ENCODE measurements at regions not wholly inside any gene's neighbourhood (a gene's known extent, or its start where the extent isn't known, plus 50 kb on each side); places are given as distances from the start of the nearest gene placed in this dataset.

GRCh38 chr12:97276661-97277429 lies 185.8 kb upstream of the RMST start:
- DNase-seq, result no peak

- DNase-seq, result no peak
Measured at GRCh38 chr12:97283297-97283696, 179.3 kb upstream of the RMST start.

GRCh38 chr12:97288531-97288930 lies 174.1 kb upstream of the RMST start:
- DNase-seq, result no peak

- no peak for DNase-seq
Measured at GRCh38 chr12:97292588-97292987, 170.0 kb upstream of the RMST start.

GRCh38 chr12:97293541-97293940 lies 169.1 kb upstream of the RMST start:
- DNase-seq, result no peak

GRCh38 chr12:97299847-97300246 lies 162.8 kb upstream of the RMST start:
- no peak for DNase-seq

- no peak for DNase-seq
Measured at GRCh38 chr12:97300431-97300830, 162.2 kb upstream of the RMST start.

GRCh38 chr12:97300891-97301290 lies 161.7 kb upstream of the RMST start:
- DNase-seq, result no peak

- no peak for DNase-seq
Measured at GRCh38 chr12:97301576-97301975, 161.0 kb upstream of the RMST start.

GRCh38 chr12:97305651-97306050 lies 157.0 kb upstream of the RMST start:
- DNase-seq, result peak; percentile 40

- DNase-seq, result no peak
Measured at GRCh38 chr12:97306147-97306546, 156.5 kb upstream of the RMST start.

- peak; percentile 39 for DNase-seq
Measured at GRCh38 chr12:97308576-97309198, 153.9 kb upstream of the RMST start.

GRCh38 chr12:97309921-97310320 lies 152.7 kb upstream of the RMST start:
- DNase-seq, result no peak

- DNase-seq, result no peak
Measured at GRCh38 chr12:97312570-97313135, 150.0 kb upstream of the RMST start.

GRCh38 chr12:97313471-97314190 lies 149.0 kb upstream of the RMST start:
- no peak for DNase-seq

- no peak for DNase-seq
Measured at GRCh38 chr12:97316321-97316720, 146.3 kb upstream of the RMST start.

- DNase-seq, result no peak
Measured at GRCh38 chr12:97321621-97322020, 141.0 kb upstream of the RMST start.

- no peak for DNase-seq
Measured at GRCh38 chr12:97322388-97322787, 140.2 kb upstream of the RMST start.

- DNase-seq, result no peak
Measured at GRCh38 chr12:97323154-97323553, 139.4 kb upstream of the RMST start.

- DNase-seq, result no peak
Measured at GRCh38 chr12:97324471-97324870, 138.1 kb upstream of the RMST start.

- no peak for DNase-seq
Measured at GRCh38 chr12:97335115-97335514, 127.5 kb upstream of the RMST start.

GRCh38 chr12:97336900-97337751 lies 125.5 kb upstream of the RMST start:
- DNase-seq, result no peak

- DNase-seq, result no peak
Measured at GRCh38 chr12:97342130-97342529, 120.5 kb upstream of the RMST start.
